ENCODE measurements at regions not wholly inside any gene's neighbourhood (a gene's known extent, or its start where the extent isn't known, plus 50 kb on each side); places are given as distances from the start of the nearest gene placed in this dataset.
A peak's percentile ranks its signal among the peaks of the same experiment; 100 is the strongest.

DNA sequence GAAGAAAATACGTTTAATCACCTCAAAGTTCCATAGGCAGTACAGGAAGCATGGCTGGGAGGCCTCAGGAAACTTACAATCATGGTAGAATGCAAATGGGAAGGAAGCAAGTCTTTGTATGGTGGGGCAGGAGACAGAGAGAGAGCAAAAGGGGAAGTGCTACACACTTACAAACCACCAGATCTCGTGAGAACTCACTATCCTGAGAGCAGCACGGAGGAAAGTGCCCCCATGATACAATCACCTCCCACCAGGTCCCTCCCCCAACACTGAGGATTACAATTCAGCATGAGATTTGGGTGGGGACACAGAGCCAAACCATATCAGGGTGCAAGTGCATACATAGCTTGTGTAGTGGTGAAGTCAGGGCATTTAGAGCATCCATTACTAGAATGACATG lies 92.3 kb upstream of the ANKRD10 start:
- Histone ChIP-seq H3K9ac (ENCODE audit: low read depth in 1 of 2, low read length in 2 of 2) (no peak overlapping the region), H3K36me3 (ENCODE audit: control insufficient read depth in 1 of 2, insufficient read depth in 2 of 2, low read length in 2 of 2) (no peaks in the 10 kb centered on the region), H3K27me3 (ENCODE audit: control insufficient read depth in 1 of 2, insufficient read depth in 2 of 2, low read length in 2 of 2) (peaks cover 0 to 2% of the 10 kb centered on the region in 2 donors), H3K4me1 (ENCODE audit: control insufficient read depth in 1 of 2, insufficient read depth in 2 of 2, low read length in 2 of 2) (peaks cover 0 to 9% of the 10 kb centered on the region in 2 donors), H3K9me3 (ENCODE audit: control insufficient read depth in 1 of 2, low read length in 2 of 2) (no peaks in the 10 kb centered on the region), H3K27ac (ENCODE audit: low read depth, low read length) (peak overlapping the region; percentile 76), H3K4me3 (ENCODE audit: low read depth in 1 of 2, low read length in 2 of 2) (no peak overlapping the region)

DNA sequence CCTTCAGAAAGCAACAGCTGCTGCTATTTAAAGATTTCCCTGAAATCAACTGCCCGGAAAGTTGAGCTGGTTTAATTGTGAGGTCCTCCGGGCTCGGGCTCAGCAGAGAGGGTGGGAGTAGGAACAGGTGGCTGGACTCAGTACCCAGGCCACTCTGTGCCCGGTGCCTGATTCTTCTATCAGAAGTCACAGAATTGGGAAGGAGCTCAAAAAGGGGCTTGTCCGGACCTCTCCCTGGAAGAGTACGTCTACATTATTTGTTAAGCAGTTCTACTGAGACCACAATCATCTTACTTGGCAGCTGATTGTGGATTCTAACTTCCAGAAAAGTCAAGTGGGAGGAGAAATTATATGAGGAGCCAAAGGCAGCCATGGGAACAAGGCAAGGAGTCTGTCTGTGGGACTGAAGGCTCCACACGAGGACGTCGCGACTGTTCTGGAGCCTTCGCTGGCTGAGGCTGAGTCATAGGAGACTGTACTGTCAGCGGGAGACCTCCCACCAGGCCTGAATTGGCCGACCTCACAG lies 91.7 kb upstream of the ANKRD10 start:
- Histone ChIP-seq H3K4me1 (ENCODE audit: control insufficient read depth in 1 of 2, insufficient read depth in 2 of 2, low read length in 2 of 2) (peaks cover 0 to 9% of the 10 kb centered on the region in 2 donors), H3K36me3 (ENCODE audit: control insufficient read depth in 1 of 2, insufficient read depth in 2 of 2, low read length in 2 of 2) (no peaks in the 10 kb centered on the region), H3K9me3 (ENCODE audit: control insufficient read depth in 1 of 2, low read length in 2 of 2) (no peaks in the 10 kb centered on the region), H3K9ac (ENCODE audit: low read depth in 1 of 2, low read length in 2 of 2) (no peak overlapping the region), H3K4me3 (ENCODE audit: low read depth in 1 of 2, low read length in 2 of 2) (no peak overlapping the region), H3K27me3 (ENCODE audit: control insufficient read depth in 1 of 2, insufficient read depth in 2 of 2, low read length in 2 of 2) (peaks cover 0 to 2% of the 10 kb centered on the region in 2 donors), H3K27ac (ENCODE audit: low read depth, low read length) (peak overlapping the region; percentile 76)

DNA sequence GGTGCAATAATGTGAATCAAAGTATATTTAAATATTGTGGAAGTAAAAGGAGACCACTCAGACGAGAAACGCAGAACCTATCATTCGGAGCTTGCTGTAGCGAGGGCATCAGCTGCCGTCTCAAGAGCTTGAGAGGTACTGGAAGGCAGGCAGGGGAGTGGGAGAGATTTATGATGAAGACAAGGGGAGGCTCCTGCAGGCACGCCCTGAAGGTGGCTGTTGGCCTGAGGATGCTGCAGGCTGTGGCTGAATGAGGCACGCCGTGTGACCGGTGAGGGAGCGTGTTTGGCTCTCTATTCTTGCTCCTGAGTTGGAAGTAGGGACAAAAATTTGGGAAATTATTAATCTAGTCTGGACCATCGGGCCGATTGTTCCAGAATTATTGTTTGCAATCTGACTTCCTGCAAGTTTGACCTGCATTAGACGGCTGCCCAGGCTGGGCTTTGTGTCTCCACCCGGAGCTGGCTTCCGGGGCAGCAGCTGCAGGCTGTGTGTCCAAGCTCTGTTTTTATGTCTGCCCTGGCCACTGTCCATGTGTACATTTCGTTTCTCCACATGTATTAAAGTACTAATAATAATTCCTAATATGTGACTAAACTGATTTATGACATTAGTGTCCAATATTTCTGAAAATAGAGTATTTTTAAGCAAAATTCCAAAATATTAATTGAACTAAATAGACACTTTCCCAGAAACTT lies 91.1 kb upstream of the ANKRD10 start:
- Histone ChIP-seq H3K4me1 (ENCODE audit: control insufficient read depth in 1 of 2, insufficient read depth in 2 of 2, low read length in 2 of 2) (peaks cover 0 to 9% of the 10 kb centered on the region in 2 donors), H3K9me3 (ENCODE audit: control insufficient read depth in 1 of 2, low read length in 2 of 2) (no peaks in the 10 kb centered on the region), H3K27me3 (ENCODE audit: control insufficient read depth in 1 of 2, insufficient read depth in 2 of 2, low read length in 2 of 2) (peaks cover 0 to 2% of the 10 kb centered on the region in 2 donors), H3K9ac (ENCODE audit: low read depth in 1 of 2, low read length in 2 of 2) (no peak overlapping the region), H3K36me3 (ENCODE audit: control insufficient read depth in 1 of 2, insufficient read depth in 2 of 2, low read length in 2 of 2) (no peaks in the 10 kb centered on the region), H3K4me3 (ENCODE audit: low read depth in 1 of 2, low read length in 2 of 2) (no peak overlapping the region), H3K27ac (ENCODE audit: low read depth, low read length) (peak overlapping the region; percentile 76)

DNA sequence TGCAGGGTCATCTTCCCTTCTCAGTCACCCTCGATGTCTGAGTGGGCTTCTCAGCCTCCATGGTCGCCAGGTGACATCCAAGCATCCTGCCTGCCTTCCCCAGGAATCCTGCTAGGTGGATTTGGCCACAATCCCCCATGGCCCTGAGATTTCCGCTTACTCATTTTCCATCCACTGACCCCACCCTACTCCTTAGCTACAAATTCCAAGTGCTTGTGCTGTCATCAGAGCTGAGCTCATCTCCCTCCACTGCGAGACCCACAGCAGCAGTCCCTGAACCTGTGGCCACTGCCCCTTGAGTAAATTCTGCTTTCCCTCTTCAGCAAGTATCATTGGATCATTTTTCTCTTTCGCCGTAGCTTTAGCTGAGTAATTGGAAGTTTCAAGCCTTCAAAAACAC lies 90.5 kb upstream of the ANKRD10 start:
- Histone ChIP-seq H3K27me3 (ENCODE audit: control insufficient read depth in 1 of 2, insufficient read depth in 2 of 2, low read length in 2 of 2) (peaks cover 0 to 4% of the 10 kb centered on the region in 2 donors), H3K9me3 (ENCODE audit: control insufficient read depth in 1 of 2, low read length in 2 of 2) (no peaks in the 10 kb centered on the region), H3K4me1 (ENCODE audit: control insufficient read depth in 1 of 2, insufficient read depth in 2 of 2, low read length in 2 of 2) (peaks cover 0 to 9% of the 10 kb centered on the region in 2 donors), H3K36me3 (ENCODE audit: control insufficient read depth in 1 of 2, insufficient read depth in 2 of 2, low read length in 2 of 2) (no peaks in the 10 kb centered on the region), H3K9ac (ENCODE audit: low read depth in 1 of 2, low read length in 2 of 2) (no peak overlapping the region), H3K27ac (ENCODE audit: low read depth, low read length) (no peak overlapping the region), H3K4me3 (ENCODE audit: low read depth in 1 of 2, low read length in 2 of 2) (no peak overlapping the region)

DNA sequence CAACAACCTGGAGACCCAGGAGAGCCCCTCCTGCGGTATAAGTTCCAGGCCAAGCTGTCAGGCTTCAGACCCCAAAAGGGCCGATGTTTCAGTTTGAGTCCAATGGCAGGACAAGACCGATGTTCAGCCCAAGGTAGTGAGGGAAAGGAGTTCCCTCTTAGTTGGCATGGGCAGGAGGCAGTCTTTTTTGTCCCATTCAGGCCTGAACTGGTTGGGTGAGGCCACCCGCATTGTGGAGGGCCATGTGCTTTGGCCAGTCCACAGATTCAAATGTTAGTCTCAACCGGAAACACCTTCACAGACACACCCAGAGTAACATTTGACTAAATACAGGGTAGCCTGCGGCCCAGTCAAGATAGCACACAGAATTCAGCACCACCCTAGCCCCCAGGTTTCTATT lies 89.6 kb upstream of the ANKRD10 start:
- H3K27ac ChIP-seq (ENCODE audit: low read depth, low read length): no peak overlapping the region
- no peaks in the 10 kb centered on the region for H3K9me3 ChIP-seq (ENCODE audit: control insufficient read depth in 1 of 2, low read length in 2 of 2)
- H3K36me3 ChIP-seq (ENCODE audit: control insufficient read depth in 1 of 2, insufficient read depth in 2 of 2, low read length in 2 of 2): no peaks in the 10 kb centered on the region
- no peak overlapping the region for H3K4me3 ChIP-seq (ENCODE audit: low read depth in 1 of 2, low read length in 2 of 2)
- H3K4me1 ChIP-seq (ENCODE audit: control insufficient read depth in 1 of 2, insufficient read depth in 2 of 2, low read length in 2 of 2): peaks cover 0 to 9% of the 10 kb centered on the region in 2 donors
- peaks cover 0 to 9% of the 10 kb centered on the region in 2 donors for H3K27me3 ChIP-seq (ENCODE audit: control insufficient read depth in 1 of 2, insufficient read depth in 2 of 2, low read length in 2 of 2)
- no peak overlapping the region for H3K9ac ChIP-seq (ENCODE audit: low read depth in 1 of 2, low read length in 2 of 2)

DNA sequence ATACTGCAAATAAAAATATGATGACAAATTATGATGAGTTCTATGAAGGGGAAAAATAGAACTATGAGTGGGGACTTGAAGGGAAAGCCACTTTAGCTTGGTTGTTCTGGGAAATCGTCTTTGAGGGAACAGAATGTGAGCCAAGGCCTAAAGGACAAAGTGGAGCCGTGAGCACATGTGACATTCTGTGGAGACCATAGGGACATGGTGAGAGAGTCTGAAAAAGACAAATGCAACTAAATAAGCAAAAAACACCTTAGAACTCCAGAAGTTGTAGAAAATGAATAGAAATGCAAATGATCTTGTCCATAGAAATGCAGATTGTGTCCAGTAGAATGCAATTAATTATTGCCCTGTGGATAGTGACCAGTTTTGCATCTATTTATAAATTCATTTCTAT lies 86.8 kb upstream of the ANKRD10 start:
- Histone ChIP-seq H3K36me3 (ENCODE audit: control insufficient read depth in 1 of 2, insufficient read depth in 2 of 2, low read length in 2 of 2) (no peaks in the 10 kb centered on the region), H3K27me3 (ENCODE audit: control insufficient read depth in 1 of 2, insufficient read depth in 2 of 2, low read length in 2 of 2) (peaks cover 0 to 7% of the 10 kb centered on the region in 2 donors), H3K27ac (ENCODE audit: low read depth, low read length) (no peak overlapping the region), H3K9me3 (ENCODE audit: control insufficient read depth in 1 of 2, low read length in 2 of 2) (no peaks in the 10 kb centered on the region), H3K9ac (ENCODE audit: low read depth in 1 of 2, low read length in 2 of 2) (no peak overlapping the region), H3K4me3 (ENCODE audit: low read depth in 1 of 2, low read length in 2 of 2) (no peak overlapping the region), H3K4me1 (ENCODE audit: control insufficient read depth in 1 of 2, insufficient read depth in 2 of 2, low read length in 2 of 2) (peaks cover 0 to 7% of the 10 kb centered on the region in 2 donors)

DNA sequence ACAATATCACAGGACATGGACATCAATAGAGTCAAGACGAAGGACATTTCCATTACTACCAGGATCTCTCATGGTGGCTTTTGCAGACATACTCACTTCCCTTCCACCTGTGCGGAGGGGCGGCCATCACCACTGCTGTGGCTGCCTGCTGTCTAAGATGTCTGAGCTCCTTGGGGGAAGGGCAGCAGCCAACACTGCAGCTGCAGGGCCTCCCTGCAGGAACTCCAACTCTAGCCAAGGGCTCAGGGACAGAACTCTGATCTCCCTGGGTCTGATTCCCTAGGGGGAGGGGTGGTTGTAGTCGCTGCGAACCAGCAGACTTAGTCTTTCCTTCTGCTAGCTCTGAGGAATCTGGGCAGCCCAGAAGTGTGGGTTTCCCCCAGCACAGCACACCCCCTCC lies 78.9 kb upstream of the ANKRD10 start:
- H3K4me1 ChIP-seq (ENCODE audit: control insufficient read depth in 1 of 2, insufficient read depth in 2 of 2, low read length in 2 of 2): no peaks in the 10 kb centered on the region
- no peak overlapping the region for H3K4me3 ChIP-seq (ENCODE audit: low read depth in 1 of 2, low read length in 2 of 2)
- no peak overlapping the region for H3K27ac ChIP-seq (ENCODE audit: low read depth, low read length)
- H3K9me3 ChIP-seq (ENCODE audit: control insufficient read depth in 1 of 2, low read length in 2 of 2): no peaks in the 10 kb centered on the region
- H3K27me3 ChIP-seq (ENCODE audit: control insufficient read depth in 1 of 2, insufficient read depth in 2 of 2, low read length in 2 of 2): no peaks in the 10 kb centered on the region
- no peak overlapping the region for H3K9ac ChIP-seq (ENCODE audit: low read depth in 1 of 2, low read length in 2 of 2)
- no peaks in the 10 kb centered on the region for H3K36me3 ChIP-seq (ENCODE audit: control insufficient read depth in 1 of 2, insufficient read depth in 2 of 2, low read length in 2 of 2)

DNA sequence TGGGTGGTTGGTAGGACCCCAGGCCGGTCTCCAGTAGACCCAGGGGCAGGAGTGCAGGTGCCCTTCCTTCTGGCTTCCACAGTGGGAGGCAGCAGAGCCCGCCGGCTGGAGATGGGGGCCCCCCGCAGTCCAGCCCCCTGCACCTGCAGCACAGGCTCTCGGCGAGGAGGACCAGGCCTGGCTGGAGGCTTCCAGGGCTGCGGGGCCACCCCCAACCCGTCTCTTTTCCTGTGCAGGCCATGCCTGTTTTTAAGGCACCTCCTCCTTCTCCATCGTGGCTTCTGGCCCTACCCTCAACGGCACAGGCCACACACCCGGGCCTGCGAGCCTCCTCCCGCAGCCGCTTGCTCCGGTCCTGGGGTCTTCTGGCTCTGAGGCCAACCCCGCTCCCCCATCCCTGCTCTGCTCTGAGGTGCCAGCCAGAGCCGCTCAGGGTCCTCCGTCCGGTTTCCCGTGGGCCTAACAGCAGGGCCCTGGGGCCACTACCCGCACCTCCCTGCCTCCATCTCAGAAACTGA lies 77.2 kb upstream of the ANKRD10 start:
- no peaks in the 10 kb centered on the region for H3K36me3 ChIP-seq (ENCODE audit: control insufficient read depth in 1 of 2, insufficient read depth in 2 of 2, low read length in 2 of 2)

DNA sequence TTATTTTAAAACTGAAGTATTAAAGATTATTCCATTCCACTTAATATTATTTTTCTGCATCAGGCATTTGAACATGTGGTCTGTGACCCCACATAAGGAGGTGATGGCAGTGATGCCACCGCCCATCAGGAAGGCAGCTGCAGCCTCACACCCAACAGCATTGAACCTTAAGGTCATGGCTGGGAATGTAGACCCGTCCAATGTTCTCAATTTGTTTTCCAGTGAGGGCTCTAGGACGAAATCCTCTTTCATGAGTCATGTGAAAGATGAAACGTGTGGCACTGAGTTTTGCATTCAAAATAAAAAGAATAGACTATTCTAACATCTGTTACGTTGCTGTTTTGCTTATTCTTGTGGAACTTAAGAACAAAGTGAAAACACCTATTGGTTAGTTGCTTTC lies 74.5 kb upstream of the ANKRD10 start:
- Histone ChIP-seq H3K27ac (ENCODE audit: low read depth, low read length) (no peak overlapping the region), H3K27me3 (ENCODE audit: control insufficient read depth in 1 of 2, insufficient read depth in 2 of 2, low read length in 2 of 2) (no peaks in the 10 kb centered on the region), H3K4me1 (ENCODE audit: control insufficient read depth in 1 of 2, insufficient read depth in 2 of 2, low read length in 2 of 2) (no peaks in the 10 kb centered on the region), H3K4me3 (ENCODE audit: low read depth in 1 of 2, low read length in 2 of 2) (no peak overlapping the region), H3K36me3 (ENCODE audit: control insufficient read depth in 1 of 2, insufficient read depth in 2 of 2, low read length in 2 of 2) (no peaks in the 10 kb centered on the region), H3K9me3 (ENCODE audit: control insufficient read depth in 1 of 2, low read length in 2 of 2) (no peaks in the 10 kb centered on the region), H3K9ac (ENCODE audit: low read depth in 1 of 2, low read length in 2 of 2) (no peak overlapping the region)

More for the DNA sequence above, 77.2 kb upstream of the ANKRD10 start:
- Histone ChIP-seq H3K4me3 (ENCODE audit: low read depth in 1 of 2, low read length in 2 of 2) (no peak overlapping the region), H3K9me3 (ENCODE audit: control insufficient read depth in 1 of 2, low read length in 2 of 2) (no peaks in the 10 kb centered on the region), H3K27me3 (ENCODE audit: control insufficient read depth in 1 of 2, insufficient read depth in 2 of 2, low read length in 2 of 2) (no peaks in the 10 kb centered on the region), H3K9ac (ENCODE audit: low read depth in 1 of 2, low read length in 2 of 2) (no peak overlapping the region), H3K27ac (ENCODE audit: low read depth, low read length) (no peak overlapping the region), H3K4me1 (ENCODE audit: control insufficient read depth in 1 of 2, insufficient read depth in 2 of 2, low read length in 2 of 2) (no peaks in the 10 kb centered on the region)

DNA sequence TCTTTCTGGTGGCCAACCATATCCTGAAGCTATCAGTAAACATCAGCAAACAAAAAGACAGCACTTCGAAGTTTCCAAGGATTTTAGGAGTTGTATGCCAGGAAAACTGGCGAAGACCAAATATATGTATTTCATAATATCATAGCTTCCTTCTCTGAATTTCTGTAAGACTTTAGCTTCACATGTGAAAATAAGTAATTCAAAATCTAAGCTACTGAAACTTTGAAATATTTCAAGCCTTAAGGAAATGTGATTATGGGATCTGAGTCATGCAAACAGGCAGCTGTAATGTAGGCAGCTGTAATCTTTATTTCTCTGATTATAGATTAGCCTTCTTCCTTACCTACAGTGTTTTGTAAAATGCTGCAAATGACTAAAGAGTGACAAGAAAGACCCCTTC lies 70.7 kb upstream of the ANKRD10 start:
- no peak overlapping the region for H3K4me3 ChIP-seq (ENCODE audit: low read depth in 1 of 2, low read length in 2 of 2)
- no peaks in the 10 kb centered on the region for H3K4me1 ChIP-seq (ENCODE audit: control insufficient read depth in 1 of 2, insufficient read depth in 2 of 2, low read length in 2 of 2)
- H3K36me3 ChIP-seq (ENCODE audit: control insufficient read depth in 1 of 2, insufficient read depth in 2 of 2, low read length in 2 of 2): no peaks in the 10 kb centered on the region
- H3K9ac ChIP-seq (ENCODE audit: low read depth in 1 of 2, low read length in 2 of 2): no peak overlapping the region
- H3K27ac ChIP-seq (ENCODE audit: low read depth, low read length): no peak overlapping the region
- H3K9me3 ChIP-seq (ENCODE audit: control insufficient read depth in 1 of 2, low read length in 2 of 2): no peaks in the 10 kb centered on the region
- no peaks in the 10 kb centered on the region for H3K27me3 ChIP-seq (ENCODE audit: control insufficient read depth in 1 of 2, insufficient read depth in 2 of 2, low read length in 2 of 2)
